Neural cell (in vitro differentiated cells): ENCODE measurements at regions not wholly inside any gene's neighbourhood (a gene's known extent, or its start where the extent isn't known, plus 50 kb on each side); places are given as distances from the start of the nearest gene placed in this dataset.

Experiments used
- H2AFZ ChIP-seq: fragments of 200-600, 300-800 bp; sonication (generic), shearing (Covaris generic); 2 replicates; pipeline ENCODE4 v1.6.0; 2014; ENCODE audit warnings: low read depth, mild to moderate bottlenecking, antibody characterized with exemption, low read length, moderate library complexity
- H3F3A ChIP-seq: fragments of 200-600 bp; shearing (Covaris generic); 2 replicates; pipeline ENCODE4 v1.6.1; 2016; ENCODE audit warnings: mild to moderate bottlenecking, moderate library complexity, mixed read lengths, antibody characterized with exemption, low read length; ENCODE audit not compliant: insufficient read depth, poor library complexity, severe bottlenecking
- H3K27ac ChIP-seq: fragments of 200-600, 300-800 bp; sonication (generic), shearing (Covaris generic); 2 replicates; pipeline ENCODE4 v1.5.1; 2014; ENCODE audit warnings: mild to moderate bottlenecking, low read length, moderate library complexity
- H3K27me3 ChIP-seq: fragments of 300-800, 200-600 bp; sonication (generic), shearing (Covaris generic); 2 replicates; pipeline ENCODE4 v1.6.0; 2014; ENCODE audit warnings: mild to moderate bottlenecking, low read depth, low read length, moderate library complexity; ENCODE audit not compliant: insufficient read depth
- H3K36me3 ChIP-seq: fragments of 300-800, 200-600 bp; sonication (generic), shearing (Covaris generic); 2 replicates; pipeline ENCODE4 v1.5.1; 2014; ENCODE audit warnings: mild to moderate bottlenecking, antibody characterized with exemption, low read length, moderate library complexity; ENCODE audit not compliant: insufficient read depth
- H3K4me2 ChIP-seq: fragments of 300-800, 200-600 bp; sonication (generic), shearing (Covaris generic); 2 replicates; pipeline ENCODE4 v1.6.0; 2014; ENCODE audit warnings: mild to moderate bottlenecking, low read length
- H3K4me3 ChIP-seq: fragments of 300-800, 200-600 bp; sonication (generic), shearing (Covaris generic); 2 replicates; pipeline ENCODE4 v1.5.1; 2014; ENCODE audit warnings: mild to moderate bottlenecking, low read length, moderate library complexity
- H3K79me2 ChIP-seq: fragments of 200-600 bp; shearing (Covaris generic); replicated peaks from 2 replicates; pipeline ENCODE4 v1.6.0; 2014; ENCODE audit warnings: mild to moderate bottlenecking, low read length, moderate library complexity; ENCODE audit not compliant: insufficient read depth
- H3K9ac ChIP-seq: fragments of 300-800, 200-600 bp; sonication (generic), shearing (Covaris generic); 2 replicates; pipeline ENCODE4 v1.6.1; 2016; ENCODE audit warnings: mild to moderate bottlenecking, low read length, mixed read lengths
- H3K9me2 ChIP-seq: fragments of 200-600 bp; shearing (Covaris generic); 2 replicates; pipeline ENCODE4 v1.6.1; 2016; ENCODE audit warnings: mild to moderate bottlenecking, low read length, mixed read lengths; ENCODE audit not compliant: insufficient read depth
- H3K9me3 ChIP-seq: fragments of 200-600, 300-800 bp; sonication (generic), shearing (Covaris generic); 2 replicates; pipeline ENCODE4 v1.6.1; 2016; ENCODE audit warnings: mild to moderate bottlenecking, mixed run types, low read length, moderate library complexity, mixed read lengths
- H4K20me1 ChIP-seq: fragments of 200-600 bp; shearing (Covaris generic); 2 replicates; pipeline ENCODE4 v1.6.1; 2016; ENCODE audit warnings: mild to moderate bottlenecking, mixed run types; ENCODE audit not compliant: insufficient read depth
- CTCF ChIP-seq: fragments of 450-650 bp; IDR thresholded peaks from 2 replicates; pipeline ENCODE4 v1.5.1; 2014; ENCODE audit warnings: antibody characterized with exemption, mild to moderate bottlenecking, moderate library complexity; ENCODE audit not compliant: poor library complexity, severe bottlenecking
- EP300 ChIP-seq: fragments of 450-650 bp; conservative IDR thresholded peaks from 2 replicates; pipeline ENCODE4 v1.6.1; 2014; ENCODE audit warnings: antibody characterized with exemption, mild to moderate bottlenecking, moderate library complexity; ENCODE audit not compliant: poor library complexity, severe bottlenecking
- EZH2 ChIP-seq: fragments of 200-600, 300-800 bp; shearing (Covaris generic), sonication (generic); IDR thresholded peaks from 2 replicates; pipeline ENCODE4 v1.6.1; 2014; ENCODE audit warnings: antibody characterized with exemption, low read length, borderline replicate concordance, mild to moderate bottlenecking; ENCODE audit not compliant: insufficient read depth, poor library complexity, severe bottlenecking
- MXI1 ChIP-seq: fragments of 450-650 bp; conservative IDR thresholded peaks from 2 replicates; pipeline ENCODE4 v1.6.1; 2014; ENCODE audit warnings: antibody characterized with exemption, mild to moderate bottlenecking; ENCODE audit not compliant: poor library complexity, severe bottlenecking
- POLR2AphosphoS5 ChIP-seq: IDR thresholded peaks from 2 replicates; pipeline ENCODE4 v1.6.1; 2012
- RAD21 ChIP-seq: fragments of 450-650 bp; conservative IDR thresholded peaks from 2 replicates; pipeline ENCODE4 v1.6.1; 2014; ENCODE audit warnings: antibody characterized with exemption, mild to moderate bottlenecking, moderate library complexity
- REST ChIP-seq: IDR thresholded peaks from 2 replicates; pipeline ENCODE4 v1.6.1; 2012; ENCODE audit warnings: borderline replicate concordance
- SMC3 ChIP-seq: fragments of 450-650 bp; conservative IDR thresholded peaks from 2 replicates; pipeline ENCODE4 v1.6.1; 2014; ENCODE audit warnings: antibody characterized with exemption, mild to moderate bottlenecking, moderate library complexity; ENCODE audit not compliant: poor library complexity
- TAF1 ChIP-seq: IDR thresholded peaks from 2 replicates; pipeline ENCODE4 v1.6.1; 2012; ENCODE audit warnings: low read depth

GRCh38 chr7:106572394-106573124 is 88.4 kb downstream of the CCDC71L start:
- TF ChIP-seq POLR2AphosphoS5 = no peak
- TF ChIP-seq SMC3 = no peak
- no peak for TF ChIP-seq EP300
- no peak for TF ChIP-seq MXI1
- no peak for TF ChIP-seq RAD21
- no peak for TF ChIP-seq TAF1
- TF ChIP-seq CTCF = no peak
- TF ChIP-seq EZH2 = no peak
- no peak for TF ChIP-seq REST
- no peaks in the 10 kb centered on the region for H3K79me2 ChIP-seq
- no peak overlapping the region for H3K4me3 ChIP-seq
- H3K9ac ChIP-seq = no peak overlapping the region
- no peaks in the 10 kb centered on the region for H3F3A ChIP-seq
- H3K27me3 ChIP-seq = no peaks in the 10 kb centered on the region
- no peaks in the 10 kb centered on the region for H4K20me1 ChIP-seq
- H3K36me3 ChIP-seq = no peaks in the 10 kb centered on the region
- no peaks in the 10 kb centered on the region for H3K9me2 ChIP-seq
- H2AFZ ChIP-seq = no peak overlapping the region
- no peak overlapping the region for H3K4me2 ChIP-seq
- no peak overlapping the region for H3K27ac ChIP-seq
- H3K9me3 ChIP-seq = no peaks in the 10 kb centered on the region

- no peak overlapping the region for H3K4me3 ChIP-seq
- H3K9ac ChIP-seq = no peak overlapping the region
- no peaks in the 10 kb centered on the region for H3K36me3 ChIP-seq
- no peaks in the 10 kb centered on the region for H3K79me2 ChIP-seq
- H3K9me3 ChIP-seq = no peaks in the 10 kb centered on the region
- H3K27me3 ChIP-seq = no peaks in the 10 kb centered on the region
- H3F3A ChIP-seq = no peaks in the 10 kb centered on the region
- no peak overlapping the region for H2AFZ ChIP-seq
- no peak overlapping the region for H3K4me2 ChIP-seq
- H3K27ac ChIP-seq = no peak overlapping the region
- no peaks in the 10 kb centered on the region for H3K9me2 ChIP-seq
- TF ChIP-seq TAF1 (no peak), REST (no peak), EZH2 (no peak), MXI1 (no peak), POLR2AphosphoS5 (no peak), EP300 (no peak)
- no peaks in the 10 kb centered on the region for H4K20me1 ChIP-seq
Observed at GRCh38 chr7:106571563-106571962, 89.4 kb downstream of the CCDC71L start.
